ENCODE measurements at regions not wholly inside any gene's neighbourhood (a gene's known extent, or its start where the extent isn't known, plus 50 kb on each side); places are given as distances from the start of the nearest gene placed in this dataset.

DNA sequence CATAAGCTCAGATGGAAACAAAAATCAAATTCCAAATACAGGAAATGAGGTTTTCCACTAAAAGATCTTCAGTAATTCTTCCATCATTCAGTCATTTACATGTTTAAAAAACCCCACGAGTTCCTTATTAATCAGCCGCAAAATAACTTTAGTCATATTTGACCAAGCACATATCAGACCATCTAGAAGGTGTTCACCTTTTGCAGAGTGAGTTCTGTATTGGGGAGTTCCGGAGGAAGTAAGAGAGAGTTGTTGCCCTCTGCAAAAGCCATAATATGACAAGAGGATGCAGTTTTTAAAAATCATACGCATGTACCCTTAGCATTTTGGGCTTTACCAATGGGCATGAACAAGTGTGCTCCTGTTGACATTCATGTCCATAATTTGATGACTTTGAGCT, 61.6 kb downstream of the CCR1 start:
- H3K4me3 ChIP-seq (IDR thresholded peaks at IDR 0.05; ENCODE audit: insufficient read depth, low read depth, low read length): no peak overlapping the region
- H3K27ac ChIP-seq: no peak overlapping the region
- no peaks in the 10 kb centered on the region for H4K20me1 ChIP-seq (ENCODE audit: insufficient read depth)
- H3K79me2 ChIP-seq (ENCODE audit: insufficient read depth, low read depth): no peaks in the 10 kb centered on the region
- TF ChIP-seq, protein P1, sequence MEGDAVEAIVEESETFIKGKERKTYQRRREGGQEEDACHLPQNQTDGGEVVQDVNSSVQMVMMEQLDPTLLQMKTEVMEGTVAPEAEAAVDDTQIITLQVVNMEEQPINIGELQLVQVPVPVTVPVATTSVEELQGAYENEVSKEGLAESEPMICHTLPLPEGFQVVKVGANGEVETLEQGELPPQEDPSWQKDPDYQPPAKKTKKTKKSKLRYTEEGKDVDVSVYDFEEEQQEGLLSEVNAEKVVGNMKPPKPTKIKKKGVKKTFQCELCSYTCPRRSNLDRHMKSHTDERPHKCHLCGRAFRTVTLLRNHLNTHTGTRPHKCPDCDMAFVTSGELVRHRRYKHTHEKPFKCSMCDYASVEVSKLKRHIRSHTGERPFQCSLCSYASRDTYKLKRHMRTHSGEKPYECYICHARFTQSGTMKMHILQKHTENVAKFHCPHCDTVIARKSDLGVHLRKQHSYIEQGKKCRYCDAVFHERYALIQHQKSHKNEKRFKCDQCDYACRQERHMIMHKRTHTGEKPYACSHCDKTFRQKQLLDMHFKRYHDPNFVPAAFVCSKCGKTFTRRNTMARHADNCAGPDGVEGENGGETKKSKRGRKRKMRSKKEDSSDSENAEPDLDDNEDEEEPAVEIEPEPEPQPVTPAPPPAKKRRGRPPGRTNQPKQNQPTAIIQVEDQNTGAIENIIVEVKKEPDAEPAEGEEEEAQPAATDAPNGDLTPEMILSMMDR (conservative IDR thresholded peaks at IDR 0.05; ENCODE audit: low read depth, low read length): no peak
- no peaks in the 10 kb centered on the region for H3K36me3 ChIP-seq (ENCODE audit: insufficient read depth)
- no peaks in the 10 kb centered on the region for H3K4me1 ChIP-seq (ENCODE audit: low read depth, poor library complexity, severe bottlenecking)
- no peaks in the 10 kb centered on the region for H3K27me3 ChIP-seq (ENCODE audit: insufficient read depth, low read depth)
- H2AFZ ChIP-seq (ENCODE audit: low read depth): no peak overlapping the region
- no peak overlapping the region for H3K4me2 ChIP-seq
- H3K9ac ChIP-seq: no peak overlapping the region

DNA sequence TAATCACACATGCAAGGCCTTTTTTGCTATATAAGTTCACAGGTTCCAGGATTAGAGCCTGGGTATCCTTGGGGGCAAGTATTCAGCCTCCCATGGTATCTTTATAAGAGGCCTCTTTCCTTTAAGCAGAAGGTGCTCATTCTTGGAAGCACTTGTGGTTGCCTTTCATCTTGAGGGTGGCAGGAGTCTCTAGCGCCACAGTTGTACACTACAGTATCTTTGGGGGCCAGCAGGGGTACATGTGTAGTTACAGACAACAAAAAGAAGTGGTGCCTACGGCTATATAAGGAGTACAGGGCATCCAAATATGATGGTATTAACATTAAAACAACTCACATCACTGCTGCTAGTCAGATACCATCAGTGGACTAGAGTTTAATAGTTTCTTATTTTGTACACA, 62.1 kb downstream of the CCR1 start:
- TF ChIP-seq, protein P1 (conservative IDR thresholded peaks at IDR 0.05; ENCODE audit: low read depth, low read length): no peak
- Histone ChIP-seq H3K79me2 (ENCODE audit: insufficient read depth, low read depth) (no peaks in the 10 kb centered on the region), H3K4me1 (ENCODE audit: low read depth, poor library complexity, severe bottlenecking) (no peaks in the 10 kb centered on the region), H2AFZ (ENCODE audit: low read depth) (no peak overlapping the region), H3K4me2 (no peak overlapping the region), H3K9ac (no peak overlapping the region), H3K27ac (no peak overlapping the region), H3K4me3 (IDR thresholded peaks at IDR 0.05; ENCODE audit: insufficient read depth, low read depth, low read length) (no peak overlapping the region), H3K27me3 (ENCODE audit: insufficient read depth, low read depth) (no peaks in the 10 kb centered on the region), H4K20me1 (ENCODE audit: insufficient read depth) (no peaks in the 10 kb centered on the region), H3K36me3 (ENCODE audit: insufficient read depth) (no peaks in the 10 kb centered on the region)

DNA sequence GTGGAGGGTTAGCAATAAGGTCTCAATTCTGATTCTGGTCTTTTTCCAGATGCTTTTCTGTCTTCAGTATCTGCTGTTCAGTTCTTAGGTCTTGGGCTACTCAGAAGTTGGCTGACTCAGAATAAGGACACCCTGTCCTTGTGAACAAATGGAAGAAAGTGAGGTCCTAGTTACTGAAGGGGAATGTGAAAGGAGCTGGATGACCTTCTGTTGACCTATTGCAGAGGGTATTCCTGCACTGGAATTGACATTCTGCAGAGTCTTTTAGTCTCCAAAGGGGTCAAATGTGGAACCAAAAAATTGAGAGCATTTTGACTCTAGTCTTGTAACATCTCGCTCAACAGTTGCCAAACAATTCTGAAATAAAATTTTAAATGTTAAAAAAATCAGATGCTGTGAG, 63.0 kb downstream of the CCR1 start:
- Histone ChIP-seq H3K4me2 (no peak overlapping the region), H3K4me1 (ENCODE audit: low read depth, poor library complexity, severe bottlenecking) (no peaks in the 10 kb centered on the region), H3K9ac (no peak overlapping the region), H4K20me1 (ENCODE audit: insufficient read depth) (no peaks in the 10 kb centered on the region), H3K36me3 (ENCODE audit: insufficient read depth) (no peaks in the 10 kb centered on the region), H3K27me3 (ENCODE audit: insufficient read depth, low read depth) (no peaks in the 10 kb centered on the region), H3K27ac (no peak overlapping the region), H3K4me3 (IDR thresholded peaks at IDR 0.05; ENCODE audit: insufficient read depth, low read depth, low read length) (no peak overlapping the region), H3K79me2 (ENCODE audit: insufficient read depth, low read depth) (no peaks in the 10 kb centered on the region), H2AFZ (ENCODE audit: low read depth) (no peak overlapping the region)
- TF ChIP-seq, protein P1 (conservative IDR thresholded peaks at IDR 0.05; ENCODE audit: low read depth, low read length): no peak

DNA sequence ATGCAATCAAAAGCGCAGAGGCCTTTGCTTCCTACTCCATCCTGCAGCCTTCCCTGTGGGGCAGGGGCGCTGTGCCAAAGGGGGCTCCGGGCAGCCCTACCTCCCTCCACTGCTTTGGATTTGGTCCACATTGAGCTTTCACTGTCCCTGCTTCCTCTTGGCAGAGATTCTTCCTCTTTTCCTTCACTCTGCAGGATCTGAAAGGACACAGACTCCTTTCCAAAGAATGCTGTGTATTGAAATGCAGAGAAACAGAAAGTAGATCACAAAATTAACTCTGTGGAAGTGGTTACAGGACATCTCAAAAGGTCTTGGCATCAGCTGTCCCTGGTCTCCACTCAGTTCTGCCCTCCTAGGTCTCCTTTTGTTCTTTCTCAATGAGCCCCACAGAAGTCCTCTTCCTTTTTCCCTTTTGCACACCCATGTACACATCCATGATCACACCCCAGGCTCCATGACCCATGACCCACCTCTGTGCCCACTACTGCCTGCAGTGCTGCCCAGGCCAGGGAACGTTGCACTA, 64.1 kb downstream of the CCR1 start:
- Histone ChIP-seq H3K9ac (no peak overlapping the region), H3K36me3 (ENCODE audit: insufficient read depth) (no peaks in the 10 kb centered on the region), H3K27ac (no peak overlapping the region), H3K4me3 (IDR thresholded peaks at IDR 0.05; ENCODE audit: insufficient read depth, low read depth, low read length) (no peak overlapping the region), H2AFZ (ENCODE audit: low read depth) (no peak overlapping the region), H4K20me1 (ENCODE audit: insufficient read depth) (no peaks in the 10 kb centered on the region), H3K27me3 (ENCODE audit: insufficient read depth, low read depth) (no peaks in the 10 kb centered on the region), H3K4me2 (no peak overlapping the region), H3K79me2 (ENCODE audit: insufficient read depth, low read depth) (no peaks in the 10 kb centered on the region), H3K4me1 (ENCODE audit: low read depth, poor library complexity, severe bottlenecking) (no peaks in the 10 kb centered on the region)
- TF ChIP-seq, protein P1 (conservative IDR thresholded peaks at IDR 0.05; ENCODE audit: low read depth, low read length): no peak

Data from KMS-11 (cell line).